ENCODE measurements at regions not wholly inside any gene's neighbourhood (a gene's known extent, or its start where the extent isn't known, plus 50 kb on each side); places are given as distances from the start of the nearest gene placed in this dataset.

- TF ChIP-seq CTCF (IDR thresholded peaks at IDR 0.05) (no peak), POLR2AphosphoS5 (IDR thresholded peaks at IDR 0.05; ENCODE audit: insufficient read depth in 1 of 2, low read depth in 1 of 2) (no peak)
Measured at GRCh38 chr4:181966104-181966551, 277.1 kb upstream of the TENM3 start.

Measured in vagina (tissue), 2 donors.